Stimulated activated CD8-positive, alpha-beta memory T cell treated with anti-CD3 and anti-CD28 coated beads, Interleukin-15, amount 100 ng/mL, for 4 hours (primary cell): ENCODE measurements at regions not wholly inside any gene's neighbourhood (a gene's known extent, or its start where the extent isn't known, plus 50 kb on each side); places are given as distances from the start of the nearest gene placed in this dataset.

Experiments used
- DNase-seq, 2 donors: peaks; one replicate each; pipeline ENCODE4 v3.0.0-alpha.2; 2020; ENCODE audit warnings: low read depth in 2 of 2

DNA sequence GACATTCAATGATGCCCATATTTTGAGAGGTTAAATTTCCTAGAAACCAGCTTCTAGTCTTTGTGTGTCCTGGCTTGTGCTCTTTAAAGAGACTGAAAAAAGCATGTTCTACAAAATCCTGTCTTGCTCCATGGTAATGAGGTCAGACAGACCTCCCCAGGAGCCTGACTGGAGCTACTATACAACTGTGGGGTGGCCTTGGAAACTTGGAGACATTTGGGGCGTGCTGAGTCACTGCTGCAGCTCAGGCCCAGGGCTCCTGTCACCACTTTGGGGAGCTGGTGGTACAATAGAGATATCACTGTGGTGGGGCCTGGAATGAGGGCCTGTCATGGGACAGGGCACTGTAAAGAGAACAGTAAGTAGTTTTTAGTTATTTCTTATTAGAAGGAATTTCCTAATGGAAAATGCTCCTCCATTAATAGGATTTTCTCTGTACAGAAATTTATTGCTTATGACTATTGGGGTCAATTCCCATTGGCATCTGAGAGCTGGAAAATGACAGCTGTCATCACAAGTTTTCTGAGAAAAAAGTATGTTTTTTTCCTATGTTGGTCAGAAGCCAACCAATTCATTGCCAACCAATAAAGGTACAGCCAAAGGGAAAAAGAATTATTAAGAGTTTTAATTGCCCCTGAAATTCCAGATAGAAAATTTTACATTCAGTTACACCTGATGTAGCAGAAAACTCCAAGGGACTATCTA, 207.4 kb upstream of the JADE1 start:
- no peak for DNase-seq

DNA sequence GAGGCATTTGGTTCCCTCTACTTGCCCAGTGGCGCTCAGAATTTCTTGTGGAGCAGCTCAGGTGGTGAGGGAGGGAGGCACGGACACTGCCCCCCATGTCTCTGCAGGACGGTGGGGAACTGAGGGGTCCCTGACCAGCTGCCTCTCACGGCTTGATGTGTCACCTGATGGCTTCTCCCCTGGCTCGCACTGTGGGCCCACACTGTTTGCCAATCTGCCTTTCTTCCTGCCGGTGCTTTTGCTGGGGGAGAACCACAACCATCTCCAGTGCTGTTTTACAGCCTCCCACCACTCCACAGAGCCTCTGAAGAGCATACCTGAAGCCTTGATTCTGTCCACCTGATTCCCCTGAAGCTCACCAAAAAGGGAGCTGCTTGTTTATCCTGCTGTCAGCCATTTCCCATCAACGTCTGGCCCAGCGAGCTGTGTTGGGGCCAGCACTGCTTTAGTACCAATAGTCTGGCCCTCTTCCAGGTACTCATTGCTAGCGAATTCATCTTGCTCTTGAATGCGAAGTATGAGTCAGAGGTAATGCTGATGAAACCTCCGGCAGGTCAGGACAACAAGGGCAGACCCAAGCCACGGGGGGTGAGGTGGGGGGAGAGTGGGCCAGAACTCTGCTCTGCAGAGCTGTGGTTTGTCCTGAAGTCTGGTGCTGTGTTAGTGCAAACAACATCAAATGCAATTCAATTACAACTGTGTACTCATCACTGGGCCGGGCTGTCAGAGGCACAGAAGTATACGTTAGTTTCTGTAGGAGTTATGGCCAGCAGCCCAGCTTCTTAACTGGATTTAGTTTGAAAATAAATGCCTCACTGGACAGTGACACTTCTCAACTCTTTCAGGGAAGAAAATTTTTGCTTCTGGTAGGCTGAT, 208.3 kb upstream of the JADE1 start:
- DNase-seq: no peak

DNA sequence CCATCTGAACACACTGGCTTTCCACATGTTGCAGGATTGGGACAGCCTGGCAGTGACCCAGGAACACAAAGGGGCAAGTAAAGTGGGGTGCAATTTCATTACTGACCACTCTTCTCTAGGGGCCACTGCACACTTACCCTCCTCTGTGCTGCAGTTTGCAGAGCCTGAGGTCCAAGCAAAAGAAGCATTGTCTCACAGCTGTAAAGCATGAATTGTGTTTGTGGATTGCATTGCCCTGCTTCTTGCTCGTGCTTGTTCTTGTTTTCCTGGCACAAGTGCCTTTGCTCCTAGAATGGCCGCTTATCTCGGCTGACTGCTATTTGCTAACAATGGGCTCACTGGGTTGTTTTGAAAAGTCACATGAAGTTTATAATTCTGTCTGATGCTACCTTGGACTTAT, 209.1 kb upstream of the JADE1 start:
- no peak for DNase-seq

DNA sequence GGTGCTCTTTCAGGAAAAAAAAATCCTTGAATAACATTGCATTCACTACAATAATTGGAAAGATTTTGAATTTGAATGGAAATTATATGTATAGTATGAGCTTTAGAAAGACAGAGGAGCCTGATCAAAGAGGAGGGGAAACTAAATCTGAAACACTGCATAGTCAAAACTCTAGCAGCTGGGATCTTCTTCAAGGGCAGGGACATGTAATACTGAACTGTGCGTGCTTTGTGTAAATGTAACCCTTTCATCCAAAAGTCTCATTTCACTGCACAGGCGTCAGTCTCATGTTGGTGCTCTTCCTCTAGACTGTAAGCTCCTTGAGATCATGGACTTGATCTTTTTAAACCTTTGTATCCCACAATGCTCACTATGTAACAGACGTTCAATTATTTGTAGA, 212.0 kb upstream of the JADE1 start:
- no peak for DNase-seq

DNA sequence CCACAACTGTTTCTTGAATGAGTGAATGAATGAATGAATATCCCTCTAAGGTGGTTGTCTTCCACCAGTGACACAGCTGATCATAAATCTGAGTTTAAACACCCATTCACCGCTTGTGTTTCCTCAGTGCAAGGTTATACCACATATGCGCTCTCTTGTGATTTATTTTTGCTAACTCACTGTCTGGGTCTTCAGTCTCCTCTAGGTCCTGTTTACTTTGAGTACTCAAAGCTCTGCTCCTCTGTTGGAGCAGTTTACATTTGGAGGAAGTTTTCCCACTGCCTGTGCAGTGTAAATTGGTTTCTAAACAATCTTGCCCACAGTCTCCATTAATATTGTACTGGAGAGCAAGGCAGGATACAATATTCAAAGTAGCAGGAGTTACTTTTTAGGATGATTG, 212.6 kb upstream of the JADE1 start:
- DNase-seq: no peak

DNA sequence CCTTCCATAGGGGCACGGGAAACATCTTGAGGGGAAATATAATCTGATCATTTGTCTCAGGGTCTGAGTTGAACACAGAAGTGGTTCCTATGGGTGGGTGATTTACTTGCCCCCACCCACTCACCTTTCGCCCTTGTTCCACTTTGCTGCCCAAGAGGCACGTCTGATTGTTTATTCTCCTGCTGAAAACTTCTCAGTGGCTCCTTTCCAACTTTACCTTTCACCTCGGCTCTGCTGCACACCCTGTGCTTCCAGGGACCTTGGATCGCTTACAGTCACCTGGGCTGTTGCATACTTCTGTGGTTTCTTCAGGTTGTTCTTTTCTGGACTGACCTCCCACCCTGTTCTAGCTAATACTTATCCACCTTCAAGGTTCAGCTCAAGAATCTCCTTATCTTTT, 213.4 kb upstream of the JADE1 start:
- DNase-seq: no peak

DNA sequence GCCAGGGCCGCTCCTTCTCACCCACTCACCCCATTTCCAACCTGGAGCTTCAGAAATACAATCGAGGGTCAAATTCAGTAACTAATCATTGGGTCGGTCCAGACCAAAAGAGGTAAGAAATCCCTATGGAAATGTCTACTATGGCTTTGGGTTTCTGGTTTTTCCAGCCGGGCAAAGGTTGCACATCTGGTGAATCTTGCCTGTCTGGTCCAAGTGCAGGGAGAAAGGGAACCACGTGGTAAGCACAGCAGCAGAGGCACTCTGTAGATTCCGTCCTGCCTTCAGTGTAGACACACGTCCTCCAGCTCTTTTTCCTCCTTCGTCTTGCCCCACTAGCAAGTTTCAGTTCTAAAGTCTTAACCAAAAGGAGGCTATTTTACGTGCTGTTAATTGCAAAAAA, 218.0 kb upstream of the JADE1 start:
- no peak for DNase-seq

DNA sequence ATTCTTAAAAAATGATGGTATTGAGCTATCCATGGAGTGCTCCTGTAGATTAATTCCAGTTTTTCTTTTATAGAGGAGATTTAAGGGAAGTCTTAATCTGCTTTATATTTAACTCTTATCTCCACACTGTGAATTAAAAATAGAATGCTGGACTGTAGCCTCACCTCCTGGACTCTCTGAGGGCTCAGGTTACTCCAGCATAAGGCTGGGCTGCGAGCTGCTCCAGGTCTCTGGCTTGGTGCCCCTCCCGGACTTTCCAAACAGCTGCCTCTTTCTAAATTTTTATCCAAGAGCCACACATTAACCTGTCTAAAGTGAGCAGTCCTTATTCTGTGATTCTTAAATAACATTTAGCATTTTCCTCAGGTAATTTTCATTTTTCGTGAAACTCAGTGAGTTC, 218.7 kb upstream of the JADE1 start:
- DNase-seq: no peak

DNA sequence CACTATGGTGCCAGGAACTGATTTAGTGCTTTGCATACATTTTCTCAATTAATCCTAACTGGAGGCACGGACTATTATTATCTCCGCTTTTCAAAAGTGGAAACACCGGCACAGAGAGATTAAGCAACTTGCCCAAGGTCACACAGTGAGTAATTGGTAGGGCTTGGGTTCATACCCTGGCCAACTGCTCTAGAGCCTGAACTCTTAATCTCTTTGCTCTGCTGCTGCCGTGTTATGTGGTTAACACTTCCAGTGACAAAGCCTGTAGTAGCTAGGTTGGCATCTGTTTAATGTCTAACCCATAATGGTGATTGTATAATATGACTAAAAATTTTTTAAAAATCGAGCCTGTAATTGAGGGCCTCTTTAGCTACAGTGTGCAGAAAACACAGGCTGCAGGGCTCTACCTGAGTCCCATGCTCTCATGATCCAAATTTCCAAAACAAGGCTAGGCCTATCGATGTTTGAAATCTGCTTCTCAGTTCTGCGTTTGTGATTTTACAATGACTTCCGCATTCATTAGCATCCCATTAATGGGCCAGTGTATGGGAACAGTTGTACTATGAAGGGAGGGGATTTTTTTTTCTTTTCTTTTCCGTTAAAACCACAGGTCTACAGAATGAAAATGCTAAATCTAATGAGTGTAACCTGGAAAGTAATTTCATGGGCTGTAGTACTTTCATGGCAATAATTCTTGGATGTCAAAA, 219.3 kb upstream of the JADE1 start:
- DNase-seq: no peak

DNA sequence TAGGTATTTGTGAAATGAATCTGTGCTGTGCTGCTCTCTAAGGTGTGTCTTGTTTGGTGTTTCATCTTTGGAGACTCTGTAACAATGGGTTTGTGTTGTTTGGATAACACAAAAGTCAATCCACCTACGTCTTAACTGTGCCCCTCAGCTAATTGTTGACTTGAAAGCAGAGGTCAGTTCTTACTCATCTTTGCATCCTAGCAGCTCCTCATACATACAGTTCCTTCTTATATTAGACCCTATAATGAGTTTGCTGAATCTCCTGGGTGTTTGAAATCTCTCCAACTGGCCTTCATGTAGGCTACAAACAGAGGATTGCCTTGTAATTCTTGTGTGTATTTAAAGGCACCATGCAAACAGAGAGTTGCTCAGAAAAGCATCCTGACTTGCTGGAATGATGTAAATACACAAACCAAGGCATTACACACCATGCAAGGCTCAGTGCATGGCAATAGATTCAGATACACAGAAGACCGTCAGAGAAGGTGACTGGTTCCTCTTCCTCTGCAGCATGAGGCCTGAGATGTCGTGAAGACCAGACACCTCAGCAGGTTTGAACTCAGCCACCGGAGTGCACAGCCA, 220.0 kb upstream of the JADE1 start:
- DNase-seq: no peak

DNA sequence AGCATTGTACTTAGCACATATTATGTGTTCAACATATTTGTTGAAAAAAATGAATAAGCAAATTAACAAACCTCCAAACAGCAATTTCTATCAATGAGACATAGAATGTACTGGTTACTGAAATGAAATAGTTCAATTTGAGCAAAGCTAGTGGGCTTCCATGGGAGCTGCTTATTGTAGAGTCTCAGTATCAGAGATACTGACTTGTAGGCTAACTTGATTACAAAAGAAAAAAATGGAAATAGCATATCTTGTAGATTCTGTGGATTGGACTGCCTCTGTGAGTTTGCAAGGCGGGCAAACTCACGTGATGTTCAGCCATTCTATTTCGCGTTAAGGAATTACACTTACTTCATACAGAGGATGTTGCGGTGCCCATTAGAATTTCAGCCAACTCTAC, 222.1 kb upstream of the JADE1 start:
- DNase-seq: no peak

DNA sequence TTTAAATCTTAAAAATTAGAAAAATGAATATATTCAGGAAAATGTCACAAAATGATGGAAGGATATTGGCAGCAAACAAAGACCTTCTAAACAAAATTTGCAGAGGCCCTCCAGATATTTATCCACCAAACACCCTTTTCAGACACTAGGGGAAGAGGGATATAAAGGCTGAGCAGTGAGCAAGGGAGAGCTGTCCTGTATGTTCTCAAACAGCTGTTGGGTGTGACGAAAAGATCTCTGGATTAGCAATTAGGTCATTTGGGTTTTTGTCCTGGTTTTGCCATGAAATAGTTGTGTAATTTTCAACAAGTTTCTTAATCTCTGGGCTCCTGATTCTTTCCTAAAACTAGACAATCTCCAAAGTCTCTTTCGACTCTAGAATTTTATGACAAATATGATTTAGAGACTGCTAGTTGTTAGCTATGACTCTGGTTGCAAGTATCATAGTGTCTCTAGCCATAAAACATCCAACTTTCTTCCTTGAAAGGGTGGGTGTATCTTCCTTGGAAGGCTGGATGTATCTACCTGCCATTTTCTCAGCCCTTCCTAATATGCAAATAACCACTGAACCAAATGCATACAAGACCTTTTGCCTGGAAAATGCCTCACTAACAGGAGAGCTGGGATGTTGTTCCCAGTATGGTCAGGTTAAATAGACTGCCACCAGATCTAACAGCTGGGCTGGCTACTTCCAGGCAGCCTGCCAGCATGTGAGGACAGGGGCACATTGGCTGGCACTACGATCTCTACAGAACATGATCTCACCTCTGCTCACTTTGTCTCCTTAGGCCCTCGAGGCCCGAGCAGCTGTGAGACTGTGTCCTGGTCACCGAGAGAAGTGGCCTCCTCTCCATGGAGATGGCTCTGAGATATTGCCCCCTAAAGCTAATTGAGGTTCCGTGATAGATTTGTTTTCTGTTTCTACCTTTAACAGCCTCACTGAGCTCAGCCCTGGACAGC, 225.5 kb upstream of the JADE1 start:
- no peak for DNase-seq

DNA sequence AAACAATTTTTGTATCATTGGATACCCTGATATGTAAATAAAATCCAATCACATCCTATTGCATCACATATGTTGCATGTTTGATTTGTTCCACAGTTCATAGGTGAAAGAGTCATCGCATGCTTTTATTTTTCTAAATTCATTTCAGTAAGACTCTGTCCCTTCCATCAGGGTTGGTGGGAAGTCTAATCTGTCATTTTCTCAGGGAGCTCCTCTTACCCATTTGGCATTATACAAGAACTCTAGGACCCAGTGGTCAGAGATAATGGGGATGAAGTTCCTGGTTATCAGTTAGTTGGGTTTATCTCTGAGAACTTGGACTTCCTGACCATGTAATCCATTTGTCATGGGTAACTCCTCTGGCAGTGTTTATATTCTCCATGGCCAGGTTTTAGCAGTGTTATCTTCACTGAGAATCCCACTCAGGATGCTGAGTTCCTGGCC, 227.1 kb upstream of the JADE1 start:
- DNase-seq: no peak

DNA sequence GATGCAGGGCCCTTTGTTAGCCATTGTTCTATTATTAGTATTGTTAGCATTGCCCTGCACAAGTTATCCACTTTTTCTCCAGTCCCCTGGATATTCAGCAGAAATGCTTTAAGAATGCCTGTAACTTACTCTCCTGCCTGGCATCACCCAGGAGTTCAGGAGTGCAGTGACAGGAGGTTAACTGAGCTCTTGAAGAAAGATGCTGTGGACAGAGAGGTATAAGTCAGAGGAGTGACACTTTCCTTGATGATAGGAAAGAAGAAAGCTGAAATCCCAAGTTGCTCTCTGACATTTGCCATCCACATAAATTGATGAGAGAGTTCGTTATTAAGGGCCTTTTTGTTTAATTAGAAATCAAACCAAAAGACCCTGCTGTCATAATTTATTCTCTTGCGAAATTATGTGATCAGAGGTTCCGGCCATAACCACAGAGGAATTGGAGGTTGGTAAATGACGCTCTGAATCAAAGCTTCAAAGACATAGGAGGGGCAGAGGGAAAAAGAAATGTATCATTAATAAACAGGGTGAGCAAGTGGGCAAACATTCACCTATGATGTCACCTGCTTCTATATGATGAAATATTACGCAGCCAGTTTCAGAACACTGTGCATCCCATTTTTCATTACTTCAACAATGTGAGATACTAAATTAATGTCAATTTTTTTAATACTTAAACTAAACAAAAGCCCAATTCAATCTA, 230.2 kb upstream of the JADE1 start:
- no peak for DNase-seq

DNA sequence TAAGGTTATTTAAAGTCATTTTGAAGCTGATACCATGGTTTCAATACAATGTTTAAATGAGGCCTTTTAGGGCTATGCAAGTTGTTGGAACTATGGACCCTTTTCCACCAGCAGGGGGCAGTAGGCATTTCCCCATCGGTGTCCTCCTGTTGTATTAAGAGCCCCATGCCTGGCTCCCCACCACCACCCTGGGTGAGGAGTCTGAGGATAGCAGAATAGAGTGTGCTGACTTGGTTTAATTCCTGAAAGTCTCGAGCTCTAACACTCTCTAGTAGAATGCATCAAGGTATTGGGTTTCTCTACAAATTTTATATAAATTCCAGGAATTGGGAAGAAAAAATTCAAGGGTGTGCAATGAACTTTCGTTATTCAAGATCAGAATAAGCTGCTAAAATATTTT, 234.8 kb upstream of the JADE1 start:
- DNase-seq: peak in 1 of 2 donors; percentile 10

DNA sequence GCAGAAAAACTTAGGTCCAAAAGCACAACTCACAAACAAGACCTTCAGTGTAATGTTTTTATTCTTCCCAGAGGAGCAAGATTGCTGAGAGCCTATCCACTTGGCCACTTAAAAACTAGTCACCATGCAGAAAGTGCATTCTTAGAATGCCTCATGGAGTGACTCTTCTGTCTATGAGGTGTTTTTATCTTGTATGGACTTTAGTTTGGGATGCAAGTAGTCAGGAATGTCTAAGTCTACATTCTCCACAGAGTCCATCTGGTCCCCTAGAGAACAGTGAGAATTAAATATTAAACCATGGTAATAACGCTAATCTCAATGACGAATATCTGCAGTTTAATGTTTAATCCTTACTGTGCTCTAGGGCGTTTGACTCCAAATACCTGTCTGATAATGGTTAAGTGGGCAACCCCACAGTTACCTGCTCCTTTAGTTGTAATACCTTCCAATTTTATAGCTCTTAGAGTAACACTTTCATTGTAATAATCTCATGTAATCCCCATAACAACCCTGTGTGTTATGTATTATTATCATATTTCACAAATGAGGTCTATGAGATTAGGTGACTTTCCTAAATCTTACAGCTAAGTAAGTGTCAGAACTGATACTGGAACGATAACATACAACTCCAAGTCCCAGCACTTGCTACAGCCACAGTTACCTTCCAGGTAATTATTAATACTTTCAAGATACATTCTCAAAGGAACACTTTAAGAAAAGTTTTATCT, 235.6 kb upstream of the JADE1 start:
- no peak for DNase-seq

DNA sequence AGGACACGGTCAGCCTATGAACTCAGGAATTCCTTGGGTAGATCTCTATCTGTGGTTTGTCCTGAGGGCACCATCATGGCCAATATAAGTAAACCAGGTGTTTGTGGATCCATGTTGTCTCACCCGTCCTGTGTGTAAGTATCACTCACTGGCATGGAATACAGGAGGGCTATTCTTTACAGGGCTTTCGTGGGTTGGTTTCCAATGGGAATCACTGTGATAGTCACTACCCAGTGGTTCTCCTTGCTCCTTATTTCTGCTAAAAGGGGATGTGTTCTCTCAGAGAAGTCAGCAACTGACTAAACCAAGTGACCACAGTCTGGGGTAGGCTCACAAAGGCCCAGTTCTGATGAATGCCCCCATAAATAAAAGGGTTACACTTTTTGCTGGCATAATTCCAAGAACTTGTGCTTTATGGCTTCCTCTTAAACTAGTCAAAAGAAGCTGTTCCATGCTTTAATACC, 236.7 kb upstream of the JADE1 start:
- DNase-seq: no peak

DNA sequence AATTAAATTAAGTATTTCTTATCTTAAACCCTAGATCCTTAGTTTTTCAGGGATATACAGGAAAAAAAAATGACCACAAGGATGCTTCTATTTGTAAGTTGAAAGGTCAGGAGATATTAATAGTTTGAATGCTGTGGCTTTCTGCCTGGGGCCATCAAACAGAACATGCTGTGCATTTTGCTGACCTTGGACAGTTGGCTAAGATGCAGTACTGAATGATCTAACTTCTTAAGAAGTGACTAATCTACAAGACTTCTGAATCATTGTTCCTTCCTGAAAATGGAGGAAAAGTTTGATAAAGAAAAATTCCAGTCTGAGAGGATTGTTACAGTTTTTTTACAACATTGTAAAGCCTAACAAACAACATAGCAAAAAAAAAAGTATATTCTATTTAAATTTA, 237.8 kb upstream of the JADE1 start:
- DNase-seq: no peak

DNA sequence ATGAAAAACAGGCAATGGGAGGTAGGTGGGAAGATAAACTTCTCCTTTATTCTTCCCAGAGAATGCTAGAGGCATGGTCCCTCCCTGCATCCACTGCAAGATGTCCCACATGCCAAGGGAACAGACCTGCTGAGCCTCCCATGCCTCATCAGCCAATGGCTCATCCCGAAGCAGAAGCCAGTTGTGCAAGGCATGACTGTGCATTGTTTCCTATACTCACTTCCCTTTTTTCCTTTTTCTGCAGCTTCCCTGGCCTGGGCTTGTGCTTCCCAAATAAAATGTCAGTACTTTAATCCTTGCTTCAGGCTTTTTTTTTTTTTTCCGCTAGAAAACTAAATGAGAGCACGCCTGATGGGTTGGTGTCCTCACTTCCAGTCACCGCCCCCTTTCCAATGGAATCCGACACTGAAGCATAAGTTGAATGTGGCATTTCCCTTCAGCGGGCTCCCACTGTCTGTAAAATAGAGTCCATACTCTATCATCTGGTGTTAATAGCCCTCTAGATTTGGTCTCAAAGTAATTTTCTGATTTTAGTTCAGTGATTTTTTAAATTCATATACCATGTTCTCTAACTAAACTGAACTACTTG, 239.0 kb upstream of the JADE1 start:
- no peak for DNase-seq
